ENCODE measurements at regions not wholly inside any gene's neighbourhood (a gene's known extent, or its start where the extent isn't known, plus 50 kb on each side); places are given as distances from the start of the nearest gene placed in this dataset.

GRCh38 chr5:123950701-123951581 lies 439.0 kb downstream of the CSNK1G3 start:
- TF ChIP-seq CTCF (IDR thresholded peaks at IDR 0.05; ENCODE audit: extremely low read depth in 1 of 2, insufficient read depth in 1 of 2, low read depth in 1 of 2, low read length in 2 of 2) (no peak), GATA2 (IDR thresholded peaks at IDR 0.05; ENCODE audit: insufficient read depth, insufficient read length, low read depth, low read length) (no peak)

All from endothelial cell of umbilical vein (primary cell).